Heart right ventricle (tissue), 16 donors: ENCODE measurements at regions not wholly inside any gene's neighbourhood (a gene's known extent, or its start where the extent isn't known, plus 50 kb on each side); places are given as distances from the start of the nearest gene placed in this dataset.
"Not testable (repeated sequence)": the region's sequence is repeated elsewhere in the genome, so short reads cannot be mapped to it uniquely, and the experiment has no call there.

Experiments
- ATAC-seq, 8 donors: fragments of 200-7000 bp; cut with Tn5 transposase; one replicate each; pipeline ENCODE4 v1.9.1; 2020; ENCODE audit warnings: mild to moderate bottlenecking in 8 of 8, moderate library complexity in 8 of 8, moderate number of reproducible peaks in 1 of 8
- DNase-seq, 2 donors: peaks; one replicate each; pipeline ENCODE4 v3.0.0-alpha.2; 2020
- H3K27ac ChIP-seq, 10 donors: fragments of 200-600 bp; sonication (generic) in 2 of 10; one replicate each; pipeline versions ENCODE4 v1.5.0 to v1.8.0; 2020 to 2022; ENCODE audit warnings: mild to moderate bottlenecking in 3 of 10
- H3K27me3 ChIP-seq, 7 donors: fragments of 200-600 bp; one replicate each; pipeline ENCODE4 v1.8.0; 2021 to 2022; ENCODE audit warnings: mild to moderate bottlenecking in 2 of 7
- H3K36me3 ChIP-seq, 9 donors: fragments of 200-600 bp; sonication (generic) in 1 of 9; one replicate each; pipeline versions ENCODE4 v1.5.0 to v1.8.0; 2020 to 2022; ENCODE audit warnings: mild to moderate bottlenecking in 2 of 9
- H3K4me1 ChIP-seq, 9 donors: fragments of 200-600 bp; sonication (generic) in 1 of 9; one replicate each; pipeline versions ENCODE4 v1.5.0 to v1.8.0; 2020 to 2022; ENCODE audit warnings: mild to moderate bottlenecking in 4 of 9
- H3K4me3 ChIP-seq, 10 donors: fragments of 200-600 bp; sonication (generic) in 2 of 10; one replicate each; pipeline versions ENCODE4 v1.5.0 to v1.8.0; 2020 to 2022; ENCODE audit warnings: mild to moderate bottlenecking in 7 of 10, moderate library complexity in 2 of 10
- H3K9me3 ChIP-seq, 11 donors: fragments of 200-600 bp in 10 of 11; sonication (generic) in 2 of 11; one replicate each; pipeline versions ENCODE4 v1.5.0 to v1.8.0; 2013 to 2022; ENCODE audit warnings: mild to moderate bottlenecking in 2 of 11, control low read depth in 1 of 11, moderate library complexity in 1 of 11
- CTCF ChIP-seq, 9 donors: fragments of 200-600 bp; sonication (generic) in 2 of 9; IDR thresholded peaks; one replicate each; pipeline versions ENCODE4 v1.5.0 to v1.8.0; 2021 to 2022; ENCODE audit warnings: antibody characterized with exemption in 9 of 9, mild to moderate bottlenecking in 5 of 9, moderate library complexity in 1 of 9
- WGBS, 2 donors: extraction: QIAGEN DNeasy Blood & Tissue Kit; methylation state at CpG; one replicate each; pipeline ENCODE4 v1.1.7; 2013; ENCODE audit warnings: inconsistent platforms in 1 of 2; 5-methylcytosine and 5-hydroxymethylcytosine counted together
- intact Hi-C, 10 donors: fragments of 100-400 bp; cut with DNase I; formaldehyde crosslinking; loops; one replicate each; pipeline versions ENCODE4 v1.11.1 to v1.14.2; 2022
- donor health status: Arrhythmogenic right ventricular cardiomyopathy.
- donor health status: ischemic (EF 13 %, LVEDD 7.1; RV severe dilation, severe dysfunction).
- donor health status: healthy with polysubstance abuse.
- donor health status: DM: no; HTN: yes; CAD: no.
- donor health status: DM: no; HTN: no; CAD: no.
- donor health status: ischemic (EF 25% LVEDD 6.9; RV normal size, moderate dysfunction).
- donor health status: ischemic (EF 25% LVEDD 5.7; RV mildly dilated, moderate dysfunction).
- donor health status: healthy.
- donor health status: DM: yes; HTN: yes; CAD: no.
- donor health status: Ischemic cardiomyopathy.
- donor health status: ischemic (EF 35%, LVEDD 5.7; RV mildly dilated, moderate dysfunction).
- donor health status: nonischemic (EF 11% LVEDD 7.7; RV severe dilation, severe dysfunction).
- donor health status: DM: yes; HTN: yes; CAD: no.
- donor health status: PGD.
- donor health status: ischemic (EF 29% LVEDD 5.4; RV normal size, mild dysfunction).
- donor health status: nonischemic (EF 23%, LVEDD 6.1; RV moderate dilation, normal function).

- WGBS, 2 donors = 94 to 96% methylated on average over 8 of the region's 8 CpGs
- ATAC-seq (no peak), DNase-seq (no peak)
- peaks cover 8 to 13% (median 11%) of the 10 kb centered on the region in 9 donors for H3K4me1 ChIP-seq
- H3K27me3 ChIP-seq = no peaks in the 10 kb centered on the region
- no peaks in the 10 kb centered on the region for H3K36me3 ChIP-seq
- no peaks in the 10 kb centered on the region for H3K9me3 ChIP-seq
- no peak overlapping the region for H3K27ac ChIP-seq
- intact Hi-C loops = no loop called here
- H3K4me3 ChIP-seq = no peak overlapping the region
- no peak for TF ChIP-seq CTCF (IDR thresholded peaks at IDR 0.05)
These were observed 55.1 kb upstream of the SEPTIN5 start for GRCh38 chr22:19658967-19659804.

- H3K4me3 ChIP-seq = no peak overlapping the region
- no peak for DNase-seq
- no peaks in the 10 kb centered on the region for H3K36me3 ChIP-seq
- no peak for TF ChIP-seq CTCF (IDR thresholded peaks at IDR 0.05)
- H3K27me3 ChIP-seq = no peaks in the 10 kb centered on the region
- intact Hi-C loops = no loop called here
- no peak for ATAC-seq
- no peak overlapping the region for H3K27ac ChIP-seq
- 96% methylated on average over 12 of the region's 12 CpGs for WGBS, 2 donors
- H3K9me3 ChIP-seq = no peaks in the 10 kb centered on the region
- H3K4me1 ChIP-seq = peaks cover 8 to 19% (median 12%) of the 10 kb centered on the region in 9 donors
These were observed 54.4 kb upstream of the SEPTIN5 start for GRCh38 chr22:19659805-19660345.

GRCh38 chr22:19660583-19660982 is 53.7 kb upstream of the SEPTIN5 start:
- H3K36me3 ChIP-seq, DNase-seq, H3K4me3 ChIP-seq, intact Hi-C loops, ATAC-seq, H3K9me3 ChIP-seq, H3K27me3 ChIP-seq, H3K27ac ChIP-seq: not testable (repeated sequence)
- 94 to 99% methylated on average over 12 of the region's 12 CpGs for WGBS, 2 donors
- H3K4me1 ChIP-seq = peaks cover 8 to 26% (median 12%) of the 10 kb centered on the region in 9 donors

GRCh38 chr22:19661156-19661555 is 53.1 kb upstream of the SEPTIN5 start:
- Histone ChIP-seq H3K4me3 (no peak overlapping the region), H3K27ac (no peak overlapping the region), H3K4me1 (peaks cover 8 to 31% (median 12%) of the 10 kb centered on the region in 9 donors), H3K36me3 (no peaks in the 10 kb centered on the region), H3K9me3 (no peaks in the 10 kb centered on the region), H3K27me3 (peaks cover 0 to 5% (median 0%) of the 10 kb centered on the region in 7 donors)
- DNase-seq = no peak
- TF ChIP-seq CTCF (IDR thresholded peaks at IDR 0.05) = no peak
- intact Hi-C loops = no loop called here
- no peak for ATAC-seq

- DNase-seq, H3K9me3 ChIP-seq, H3K27me3 ChIP-seq, H3K27ac ChIP-seq, H3K36me3 ChIP-seq, intact Hi-C loops, H3K4me3 ChIP-seq, ATAC-seq: not testable (repeated sequence)
- WGBS, 2 donors = 85 to 86% methylated on average over 22 of the region's 22 CpGs
- peaks cover 8 to 40% (median 12%) of the 10 kb centered on the region in 9 donors for H3K4me1 ChIP-seq
These were observed 52.1 kb upstream of the SEPTIN5 start for GRCh38 chr22:19662049-19662684.
